NCI-H526 treated with DMSO at 0.1 percent for 48 hours (cell line): ENCODE measurements at regions not wholly inside any gene's neighbourhood (a gene's known extent, or its start where the extent isn't known, plus 50 kb on each side); places are given as distances from the start of the nearest gene placed in this dataset.
"Not testable (repeated sequence)": the region's sequence is repeated elsewhere in the genome, so short reads cannot be mapped to it uniquely, and the experiment has no call there.

Experiments
- DNase-seq: peaks from one replicate; lab custom pipeline; 2025; lab: John Stamatoyannopoulos, UW

DNA sequence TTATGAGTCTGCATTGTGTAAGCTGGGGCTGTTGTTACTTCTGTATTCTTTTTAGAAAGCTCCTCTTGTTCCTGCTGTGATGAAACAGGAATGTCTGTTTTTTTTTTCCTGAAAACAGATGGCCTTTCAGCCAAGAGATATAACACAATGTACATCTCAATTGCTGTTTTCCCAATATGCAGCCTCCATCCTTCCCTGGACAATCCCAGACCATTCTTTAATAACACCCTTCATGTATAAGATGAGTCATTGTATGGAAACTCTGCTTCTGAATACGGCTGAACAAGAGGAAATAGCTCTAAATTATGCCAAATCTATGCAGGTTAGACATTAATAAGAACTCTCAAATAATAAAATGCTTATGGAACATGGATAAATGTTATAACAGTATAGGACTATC lies 60.2 kb upstream of the LRRC4C start:
- DNase-seq = no peak

DNA sequence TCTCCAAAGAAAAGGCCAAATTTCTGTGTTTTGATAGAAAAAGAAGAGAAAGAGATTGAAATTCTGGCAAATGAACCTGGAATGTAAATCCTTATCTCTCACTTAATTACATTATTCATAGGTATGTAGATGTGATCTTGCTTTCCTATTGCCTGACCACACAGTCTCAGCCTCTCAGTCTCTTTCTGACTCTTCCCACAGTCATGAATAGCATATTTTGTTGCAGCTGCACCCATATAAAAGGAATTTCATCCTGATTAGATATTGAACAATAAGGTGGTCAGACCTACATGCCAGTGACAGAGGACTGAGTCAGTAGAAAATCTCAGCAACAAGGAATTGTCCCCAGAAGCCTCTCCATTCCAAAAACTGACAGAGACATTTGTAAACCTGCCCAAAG lies 62.9 kb upstream of the LRRC4C start:
- no peak for DNase-seq

DNA sequence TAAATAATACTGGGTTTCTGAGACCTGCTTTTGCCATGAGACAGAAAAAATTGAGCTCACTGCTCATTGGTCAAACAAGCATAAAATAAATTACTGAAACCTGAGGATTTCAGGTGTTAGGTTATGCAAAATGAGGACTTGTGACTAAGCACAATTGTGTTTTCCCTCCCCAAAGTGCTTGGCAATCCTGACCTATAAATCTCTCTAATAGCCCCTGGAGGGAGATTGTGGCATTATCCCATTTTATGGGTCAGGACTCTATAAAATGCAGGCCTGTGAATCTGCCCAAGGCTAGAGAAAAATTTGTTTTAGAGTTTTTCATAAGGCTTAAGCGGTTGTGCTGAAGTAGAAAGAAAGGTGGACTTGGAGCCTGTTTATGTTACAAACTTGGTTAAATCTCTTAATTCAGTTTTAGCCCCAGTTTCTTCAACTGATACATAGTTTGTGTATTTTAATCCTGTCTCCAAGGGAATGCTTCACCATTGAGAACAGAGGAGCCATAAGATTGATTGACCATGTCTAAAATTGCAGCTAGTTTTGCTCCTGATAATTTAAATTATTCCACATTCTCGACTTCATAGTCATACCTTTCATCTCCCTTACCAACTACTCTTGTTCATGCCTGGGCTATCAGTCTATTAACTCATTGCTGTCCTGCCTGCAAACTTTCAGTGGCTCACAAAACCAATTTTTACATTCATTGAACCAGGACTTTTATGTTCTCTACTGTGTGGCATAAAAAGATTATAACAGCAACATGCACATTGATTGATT lies 63.6 kb upstream of the LRRC4C start:
- DNase-seq = no peak

DNA sequence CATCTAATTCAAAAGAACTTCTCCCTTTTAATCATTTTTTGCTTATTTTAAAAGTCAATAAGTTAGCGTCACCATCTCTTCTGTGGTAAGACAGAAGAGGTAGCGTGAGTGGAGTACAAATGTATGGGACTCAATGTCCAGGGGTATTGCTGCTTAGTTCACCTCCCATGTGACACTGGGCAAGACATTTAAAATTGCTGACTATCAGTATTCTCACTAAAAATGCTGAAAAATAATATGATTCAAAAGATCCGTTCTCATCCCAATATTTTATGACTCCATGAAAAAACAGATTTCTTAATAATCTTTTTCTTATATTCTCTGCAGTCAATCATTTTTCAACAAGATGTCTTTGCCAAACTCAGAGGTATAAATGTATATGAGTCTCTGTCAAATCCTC lies 68.1 kb upstream of the LRRC4C start:
- DNase-seq = no peak

DNA sequence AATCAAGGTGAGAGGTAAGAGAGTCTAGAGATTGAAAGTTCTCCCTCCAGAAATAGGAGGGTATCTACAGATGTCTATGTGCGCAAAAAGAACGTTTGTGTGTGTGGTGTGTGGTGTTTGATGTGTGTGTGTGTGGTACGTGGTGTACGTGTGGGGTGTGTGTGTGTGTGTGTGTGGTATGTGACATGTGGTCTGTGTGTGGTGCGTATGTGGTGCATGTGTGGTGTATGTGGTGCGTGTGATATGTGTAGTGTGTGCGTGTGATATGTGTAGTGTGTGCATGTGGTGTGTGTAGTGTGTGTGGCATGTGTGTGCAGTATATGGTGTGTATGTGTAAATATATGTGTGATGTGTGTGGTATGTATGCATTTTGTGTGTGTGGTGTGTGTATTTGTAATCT lies 73.0 kb upstream of the LRRC4C start:
- DNase-seq = no peak

DNA sequence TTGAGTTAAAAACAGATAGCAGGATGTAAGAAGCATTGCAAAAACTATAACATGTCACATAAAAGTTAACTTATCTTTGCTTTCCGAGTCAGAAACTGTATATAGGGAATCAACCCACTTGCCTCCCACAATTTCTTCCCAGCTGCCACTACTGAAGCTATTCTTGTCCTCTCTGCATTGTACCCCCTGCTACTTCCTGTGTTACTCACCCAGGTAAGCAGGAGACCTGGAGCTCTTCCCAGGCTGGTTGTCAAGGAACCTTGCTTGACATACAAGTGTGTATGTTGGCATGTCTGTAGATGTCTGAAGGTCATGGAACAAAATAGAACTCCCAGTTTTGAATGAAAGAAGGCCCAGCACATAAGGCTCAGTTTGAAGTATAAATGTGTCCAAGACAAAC lies 74.3 kb upstream of the LRRC4C start:
- no peak for DNase-seq

DNA sequence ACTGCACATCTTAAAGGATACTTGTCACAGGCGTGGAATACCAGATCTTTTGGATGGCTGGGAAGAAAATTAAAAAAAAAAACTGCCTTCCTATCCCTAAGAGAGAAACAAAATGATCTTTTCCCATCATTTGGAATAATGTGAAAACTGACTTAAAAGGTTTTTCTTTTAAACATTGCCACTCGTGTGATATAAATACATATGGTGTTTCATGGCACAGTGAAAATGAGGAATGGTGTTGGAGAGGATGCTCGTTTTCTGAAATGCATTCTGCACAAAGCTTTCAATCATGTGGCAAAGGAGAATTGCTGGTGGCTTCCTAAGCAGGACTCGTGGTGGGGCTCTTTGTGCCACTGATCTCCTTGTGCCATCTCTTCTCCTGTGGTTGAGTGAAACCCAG lies 74.9 kb upstream of the LRRC4C start:
- DNase-seq = no peak

DNA sequence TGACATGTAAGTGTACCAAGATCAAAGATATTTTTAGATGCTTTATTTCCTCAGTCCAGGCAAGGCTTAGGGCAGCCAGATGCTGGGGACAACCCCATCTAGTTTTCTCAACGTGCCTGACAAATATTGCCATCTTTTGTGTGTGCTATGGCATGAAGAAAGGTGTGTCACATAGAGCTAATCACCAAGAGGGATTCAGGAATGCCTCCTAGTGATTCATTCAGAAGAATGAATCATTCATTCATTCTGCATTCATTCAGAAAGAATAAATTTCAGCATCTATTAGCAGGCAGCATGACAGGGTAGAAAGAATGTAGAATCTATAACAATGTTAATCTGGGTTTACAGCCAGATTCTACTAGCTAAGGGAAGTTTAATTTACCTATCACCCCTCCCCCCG lies 75.4 kb upstream of the LRRC4C start:
- no peak for DNase-seq

DNA sequence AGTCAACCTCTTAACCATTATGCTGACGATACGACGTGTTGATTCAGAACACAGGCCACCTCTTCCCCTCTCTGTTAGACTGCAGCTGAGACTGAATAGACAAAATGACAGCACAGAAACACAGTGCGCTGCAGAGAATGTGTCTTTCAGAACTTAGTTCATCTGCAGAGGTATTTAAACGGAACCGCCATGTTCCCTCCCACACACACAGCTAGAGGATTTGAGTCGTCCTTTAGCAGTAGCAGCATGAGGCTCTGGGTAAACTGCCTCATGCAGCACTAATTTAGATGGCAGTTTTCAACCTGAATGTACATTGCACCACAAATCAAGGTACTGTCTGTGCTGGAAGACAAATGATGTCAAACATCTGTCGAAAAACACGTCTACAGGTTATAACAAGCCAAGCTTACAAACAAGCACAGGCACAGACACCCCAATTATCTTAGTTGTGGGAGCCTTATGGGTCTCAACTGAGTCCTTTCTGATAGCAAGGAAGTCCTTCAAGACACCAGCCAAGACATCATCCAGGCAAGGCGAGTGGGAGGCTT lies 76.6 kb upstream of the LRRC4C start:
- DNase-seq = no peak

DNA sequence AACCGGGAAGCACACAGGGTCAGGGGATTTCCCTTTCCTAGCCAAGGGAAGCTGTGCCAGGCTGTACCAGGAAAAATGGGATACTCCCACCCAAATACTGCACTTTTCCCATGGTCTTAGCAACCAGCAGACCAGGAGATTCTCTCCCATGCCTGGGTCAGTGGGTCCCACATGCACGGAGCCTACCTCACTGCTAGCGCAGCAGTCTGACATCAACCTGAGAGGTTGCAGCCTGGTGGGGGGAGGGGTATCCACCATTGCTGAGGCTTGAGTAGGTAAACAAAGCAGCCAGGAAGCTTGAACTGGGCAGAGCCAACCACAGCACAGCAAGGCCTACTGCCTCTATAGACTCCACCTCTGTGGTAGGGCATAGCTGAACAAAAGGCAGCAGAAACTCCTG lies 85.5 kb upstream of the LRRC4C start:
- not testable (repeated sequence) for DNase-seq

DNA sequence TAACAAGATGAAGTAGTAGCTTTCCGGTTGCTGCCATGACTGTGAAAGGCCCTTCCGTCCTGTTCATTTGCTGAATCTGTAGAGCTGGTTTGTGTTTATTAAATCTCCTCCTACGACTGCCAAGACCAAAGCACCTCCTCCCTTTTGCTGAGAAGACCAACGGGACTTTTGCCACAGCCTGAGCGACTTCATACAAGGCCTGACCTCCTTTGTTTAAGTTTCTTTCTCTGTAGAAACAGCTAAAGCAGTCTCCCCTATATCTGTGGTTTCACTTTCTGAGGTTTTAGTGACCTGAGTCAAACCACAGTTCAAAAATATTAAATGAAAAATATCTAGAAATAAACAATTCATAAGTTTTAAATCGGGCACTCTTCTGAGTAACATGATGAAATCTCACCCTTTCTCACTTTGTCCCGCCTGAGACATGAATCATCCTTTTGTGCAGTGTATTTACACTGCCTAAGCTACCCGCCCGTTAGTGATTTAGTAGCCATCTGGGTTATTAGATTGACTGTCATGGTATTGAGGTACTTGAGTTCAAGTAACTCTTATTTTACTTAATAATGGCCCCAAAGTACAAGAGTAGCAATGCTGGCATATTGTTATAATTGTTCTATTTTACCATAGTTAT lies 119.1 kb upstream of the LRRC4C start:
- no peak for DNase-seq

DNA sequence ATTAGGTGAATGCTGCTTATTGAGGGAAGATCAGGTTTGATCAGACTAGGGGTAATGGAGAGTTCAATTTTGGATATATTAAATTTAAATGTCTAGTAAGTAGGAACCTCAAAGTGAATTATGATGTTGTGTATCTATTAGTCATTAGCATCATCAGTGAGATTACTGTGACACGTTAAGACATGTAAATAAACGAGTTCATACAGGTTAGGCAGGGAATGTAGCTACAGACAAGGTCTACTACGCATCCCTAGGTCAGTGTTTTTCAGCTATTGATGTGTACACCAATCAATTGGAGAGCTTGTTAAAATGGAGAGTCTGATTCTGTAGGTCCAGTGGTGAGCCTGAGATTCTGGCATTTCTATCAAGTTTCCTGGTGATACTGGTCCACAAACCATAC lies 120.1 kb upstream of the LRRC4C start:
- DNase-seq = no peak

DNA sequence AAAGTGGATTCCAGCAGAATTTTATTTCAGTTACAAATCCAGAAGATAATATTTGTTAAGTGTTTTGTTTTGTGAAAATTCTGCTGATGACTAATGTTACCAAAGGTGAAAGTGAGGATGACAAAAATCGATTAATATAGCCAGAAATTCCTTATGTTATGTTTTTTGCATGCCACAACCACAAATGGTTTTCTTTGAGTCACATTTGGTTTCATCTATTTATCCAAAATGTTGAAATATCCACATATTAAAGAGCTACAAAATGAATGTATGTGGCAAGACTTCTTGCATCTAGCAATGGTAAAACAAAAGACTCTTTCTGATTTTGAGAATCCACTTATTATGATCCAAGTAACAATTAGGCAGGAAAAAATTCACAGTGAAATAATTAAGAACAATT lies 150.1 kb upstream of the LRRC4C start:
- DNase-seq = no peak

DNA sequence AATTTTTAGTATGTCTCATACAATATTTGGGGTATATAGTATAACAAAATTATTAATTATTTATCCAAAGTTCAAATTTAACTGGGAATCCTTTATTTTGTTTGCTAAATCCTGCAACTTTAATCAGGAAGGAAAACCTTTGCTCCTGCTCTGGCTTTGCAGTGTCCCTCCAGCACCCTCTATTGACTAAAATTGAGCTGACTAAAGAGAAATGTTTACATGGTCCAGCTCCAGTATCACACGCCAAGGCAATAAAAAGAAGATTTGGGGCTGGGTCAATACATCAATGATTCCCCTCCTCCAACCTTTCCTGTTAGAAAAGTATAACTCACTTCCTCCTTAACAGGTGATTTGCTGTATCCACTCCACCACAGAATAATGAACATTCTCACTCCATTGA lies 153.0 kb upstream of the LRRC4C start:
- DNase-seq = no peak

DNA sequence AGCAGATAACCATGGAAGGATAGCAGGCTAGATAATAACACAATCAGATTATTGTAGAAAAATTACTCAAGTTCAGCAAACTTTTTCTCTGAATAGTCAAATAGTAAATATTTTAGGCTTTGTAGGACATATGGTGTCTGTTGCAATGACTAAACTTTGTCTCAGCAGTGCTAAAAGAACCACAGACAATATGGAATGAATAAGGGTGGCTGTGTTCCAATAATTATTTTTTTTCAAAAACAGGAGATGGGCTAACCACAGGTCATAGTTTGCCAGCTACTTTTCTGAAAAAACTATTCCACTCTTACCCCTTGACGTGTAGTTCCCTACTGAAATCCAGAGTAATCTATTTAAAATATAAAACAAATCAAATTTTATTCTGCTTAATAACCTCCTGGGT lies 153.9 kb upstream of the LRRC4C start:
- no peak for DNase-seq

DNA sequence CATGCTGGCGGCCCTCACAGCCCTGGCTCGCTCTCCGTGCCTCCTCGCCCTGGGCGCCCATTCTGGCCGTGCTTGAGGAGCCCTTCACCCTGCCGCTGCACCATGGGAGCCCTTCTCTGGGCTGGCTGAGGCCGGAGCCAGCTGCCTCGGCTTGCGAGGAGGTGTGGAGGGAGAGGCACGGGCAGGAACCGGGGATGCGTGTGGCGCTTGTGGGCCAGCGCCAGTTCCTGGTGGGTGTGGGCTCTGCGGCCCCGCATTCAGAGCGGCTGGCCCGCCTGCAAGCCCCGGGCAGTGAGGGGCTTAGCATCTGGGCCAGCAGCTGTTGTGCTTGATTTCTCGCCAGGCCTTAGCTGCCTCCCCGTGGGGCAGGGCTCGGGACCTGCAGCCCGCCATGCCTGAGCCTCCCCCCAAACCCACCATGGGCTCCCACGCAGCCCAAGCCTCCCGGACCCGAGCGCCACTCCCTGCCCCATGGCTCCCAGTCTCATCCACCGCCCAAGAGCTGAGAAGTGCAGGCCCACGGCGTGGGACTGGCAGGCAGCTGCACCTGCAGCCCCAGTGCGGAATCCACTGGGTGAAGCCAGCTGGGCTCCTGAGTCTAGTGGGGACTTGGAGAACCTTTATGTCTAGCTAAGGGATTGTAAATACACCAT lies 163.4 kb upstream of the LRRC4C start:
- DNase-seq = no peak

DNA sequence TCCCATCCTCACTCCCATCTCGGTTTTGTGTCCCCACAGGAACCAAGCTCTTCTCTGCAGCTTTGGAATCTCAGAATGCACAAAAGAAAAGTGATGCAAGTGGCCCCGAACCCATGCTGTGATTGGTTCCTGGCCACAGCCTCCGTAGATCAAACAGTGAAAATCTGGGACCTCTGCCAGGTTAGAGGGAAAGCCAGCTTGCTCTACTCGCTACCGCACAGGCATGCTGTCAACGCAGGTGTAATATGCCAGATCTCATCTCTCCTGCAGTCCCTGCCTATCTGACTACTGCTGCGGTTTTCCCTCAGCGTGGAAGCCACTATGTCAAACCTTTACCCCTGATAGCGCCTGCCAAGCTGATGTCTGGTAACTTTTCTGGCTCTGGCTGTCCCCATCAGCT lies 200.5 kb upstream of the LRRC4C start:
- DNase-seq = no peak

DNA sequence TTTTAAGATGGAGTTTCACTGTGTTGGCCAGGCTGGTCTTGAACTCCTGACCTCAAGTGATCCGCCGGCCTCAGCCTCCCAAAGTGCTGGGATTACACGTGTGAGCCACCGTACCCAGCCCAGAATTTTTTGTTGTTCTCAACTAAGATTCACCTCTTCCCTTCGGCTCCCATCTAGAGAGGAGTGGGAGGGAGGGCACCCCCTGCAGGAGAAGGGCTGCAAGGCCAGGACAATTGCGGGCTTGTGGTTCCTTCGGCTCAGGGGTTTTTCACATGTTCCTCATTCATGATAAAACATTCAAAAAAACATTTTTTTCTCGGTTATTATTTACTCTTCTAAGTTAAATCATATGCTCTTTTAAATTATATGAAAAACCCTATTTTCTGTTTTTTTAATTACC lies 201.1 kb upstream of the LRRC4C start:
- no peak for DNase-seq

DNA sequence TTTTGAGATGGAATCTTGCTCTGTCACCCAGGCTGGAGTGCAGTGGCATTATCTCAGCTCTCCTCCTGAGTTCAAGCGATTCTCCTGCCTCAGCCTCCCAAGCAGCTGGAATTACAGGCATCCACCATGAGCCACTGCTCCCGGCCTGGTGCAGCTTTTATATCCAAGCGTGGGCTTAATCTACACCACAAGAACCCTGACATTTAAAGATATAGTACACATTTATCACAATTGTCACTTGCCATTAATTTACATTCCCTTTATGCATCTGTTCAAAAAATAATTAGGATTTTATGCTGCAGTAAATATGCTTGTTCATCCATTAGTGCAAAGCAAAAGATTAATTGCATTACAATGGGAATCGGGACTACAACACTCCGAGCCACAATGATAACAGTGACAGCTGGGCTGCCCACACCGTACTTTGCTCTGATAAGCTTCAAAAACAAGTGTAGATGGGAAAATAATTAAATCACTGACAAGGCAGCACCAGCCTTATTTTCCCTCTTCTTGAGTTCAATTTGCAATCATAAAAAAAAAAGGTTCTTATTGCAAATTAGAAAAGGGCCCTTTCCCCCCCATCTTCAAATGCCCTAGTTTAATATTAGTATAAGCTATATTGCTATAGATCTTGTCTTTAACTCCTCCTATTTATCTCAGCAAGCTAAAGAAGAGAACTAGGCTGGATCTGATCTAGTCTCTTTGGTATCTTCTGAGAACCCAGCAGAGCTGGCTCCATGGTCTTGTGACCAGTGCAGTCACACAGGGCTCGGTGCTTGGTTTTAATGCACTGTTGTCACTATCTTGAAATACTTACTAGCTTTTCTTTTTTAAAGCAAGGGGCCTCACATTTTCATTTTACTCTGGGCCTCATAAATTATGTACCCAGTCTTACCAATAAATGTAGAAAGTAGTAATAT lies 206.2 kb upstream of the LRRC4C start:
- no peak for DNase-seq

DNA sequence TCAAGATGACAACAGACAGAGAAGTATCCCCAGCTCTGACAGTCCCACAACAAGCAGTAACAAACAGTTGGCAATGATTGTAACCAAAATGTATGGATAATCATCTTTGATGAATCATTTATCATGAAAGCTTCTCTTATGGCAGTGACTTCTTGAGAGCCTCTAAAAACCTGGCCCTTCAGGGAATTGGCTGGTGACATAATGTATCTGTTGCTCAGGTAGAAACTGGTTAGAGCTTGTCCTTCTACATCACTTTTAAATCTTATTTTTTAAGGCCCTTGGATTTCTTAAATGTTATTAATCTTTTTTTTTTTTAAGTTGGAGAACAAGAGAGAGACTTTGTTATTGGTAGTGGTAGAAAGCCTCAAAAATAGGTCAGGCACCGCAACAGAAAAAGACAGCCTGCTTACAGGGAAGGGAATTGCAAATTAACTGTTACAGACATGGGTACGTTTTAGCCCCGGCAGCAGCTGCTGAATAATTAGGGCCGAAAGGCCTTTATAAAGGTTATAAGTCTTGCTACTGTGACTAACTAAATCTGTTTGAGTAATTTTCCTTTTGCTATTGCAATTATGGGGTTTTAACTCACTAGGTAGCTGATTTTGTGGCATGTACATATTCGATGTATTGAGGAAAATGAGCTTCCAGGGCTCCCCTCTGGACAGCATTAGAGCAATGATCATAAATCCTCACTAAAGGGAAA lies 207.7 kb upstream of the LRRC4C start:
- DNase-seq = no peak

DNA sequence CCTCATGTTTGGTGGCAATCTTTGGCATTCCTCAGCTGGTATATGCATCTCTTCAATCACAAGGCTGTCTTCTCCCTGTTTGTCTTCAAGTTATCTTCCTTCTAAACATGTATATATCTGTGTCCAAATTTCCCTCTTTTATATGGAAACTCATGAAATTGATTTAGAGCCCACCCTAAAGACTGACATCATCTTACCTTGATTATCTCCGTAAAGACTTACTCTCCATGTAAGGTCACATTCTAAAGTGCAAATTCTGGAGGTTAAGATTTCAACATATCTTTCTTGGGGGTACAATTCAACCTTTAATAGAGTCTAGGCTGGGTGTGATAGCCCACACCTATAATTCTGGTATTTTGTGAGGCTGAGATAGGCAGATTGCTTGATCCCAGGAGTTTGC lies 215.8 kb upstream of the LRRC4C start:
- no peak for DNase-seq

DNA sequence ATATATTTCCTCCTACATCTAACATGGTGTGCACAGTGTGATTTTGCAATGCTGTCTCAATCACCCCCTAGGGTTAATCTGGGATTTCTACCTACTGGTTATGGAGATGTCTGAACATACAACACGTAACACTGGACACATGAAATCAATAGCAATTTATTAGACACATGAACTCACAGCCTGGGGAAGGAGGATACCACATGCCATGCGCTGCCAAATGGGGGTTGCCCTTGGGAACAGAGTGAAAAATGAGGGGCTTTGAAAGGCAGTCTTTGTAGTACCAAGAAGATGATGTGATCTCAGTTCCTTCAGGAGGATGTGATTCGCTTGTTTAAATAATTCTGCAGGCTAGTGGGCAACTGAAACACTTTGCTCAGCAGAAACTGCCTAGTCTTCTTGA lies 253.6 kb upstream of the LRRC4C start:
- no peak for DNase-seq
